OCI-LY3 (cell line): ENCODE measurements at regions not wholly inside any gene's neighbourhood (a gene's known extent, or its start where the extent isn't known, plus 50 kb on each side); places are given as distances from the start of the nearest gene placed in this dataset.

Experiments used
- CTCF ChIP-seq: fragments of 200-600, 300-600 bp; sonication (generic); IDR thresholded peaks from 2 replicates; pipeline ENCODE4 v1.5.1; 2014; ENCODE audit warnings: antibody characterized with exemption, low read length, low read depth
- EZH2phosphoT487 ChIP-seq: fragments of 200-600 bp; shearing (Covaris generic); IDR thresholded peaks from 2 replicates; pipeline ENCODE4 v1.6.1; 2018; ENCODE audit warnings: antibody characterized with exemption, mixed run types, low read depth

- TF ChIP-seq CTCF (no peak), EZH2phosphoT487 (no peak)
Measured at GRCh38 chr5:35302544-35302943, 72.3 kb upstream of the PRLR start.
